ENCODE measurements at regions not wholly inside any gene's neighbourhood (a gene's known extent, or its start where the extent isn't known, plus 50 kb on each side); places are given as distances from the start of the nearest gene placed in this dataset.

DNA sequence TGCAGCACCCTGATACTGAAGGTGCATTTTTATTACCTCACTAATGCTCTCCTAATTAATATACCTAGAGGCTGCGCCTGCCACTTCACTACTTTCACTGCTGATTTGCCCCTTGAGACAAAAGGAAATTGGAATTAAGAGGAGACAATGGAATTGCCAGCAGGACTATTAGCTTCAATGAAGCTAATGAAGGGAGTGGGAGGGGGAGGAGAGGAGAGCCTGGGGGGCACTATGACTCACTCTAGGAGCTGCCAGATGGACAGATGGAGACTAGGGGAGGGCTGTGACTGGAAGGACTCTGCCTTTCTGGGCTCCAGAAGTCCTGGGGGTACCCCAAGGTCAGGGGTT, 102.8 kb upstream of the DRD2 start:
- TF ChIP-seq, protein P1, sequence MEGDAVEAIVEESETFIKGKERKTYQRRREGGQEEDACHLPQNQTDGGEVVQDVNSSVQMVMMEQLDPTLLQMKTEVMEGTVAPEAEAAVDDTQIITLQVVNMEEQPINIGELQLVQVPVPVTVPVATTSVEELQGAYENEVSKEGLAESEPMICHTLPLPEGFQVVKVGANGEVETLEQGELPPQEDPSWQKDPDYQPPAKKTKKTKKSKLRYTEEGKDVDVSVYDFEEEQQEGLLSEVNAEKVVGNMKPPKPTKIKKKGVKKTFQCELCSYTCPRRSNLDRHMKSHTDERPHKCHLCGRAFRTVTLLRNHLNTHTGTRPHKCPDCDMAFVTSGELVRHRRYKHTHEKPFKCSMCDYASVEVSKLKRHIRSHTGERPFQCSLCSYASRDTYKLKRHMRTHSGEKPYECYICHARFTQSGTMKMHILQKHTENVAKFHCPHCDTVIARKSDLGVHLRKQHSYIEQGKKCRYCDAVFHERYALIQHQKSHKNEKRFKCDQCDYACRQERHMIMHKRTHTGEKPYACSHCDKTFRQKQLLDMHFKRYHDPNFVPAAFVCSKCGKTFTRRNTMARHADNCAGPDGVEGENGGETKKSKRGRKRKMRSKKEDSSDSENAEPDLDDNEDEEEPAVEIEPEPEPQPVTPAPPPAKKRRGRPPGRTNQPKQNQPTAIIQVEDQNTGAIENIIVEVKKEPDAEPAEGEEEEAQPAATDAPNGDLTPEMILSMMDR (IDR thresholded peaks at IDR 0.05; ENCODE audit: borderline replicate concordance, control extremely low read depth, extremely low read depth, insufficient read depth, missing control alignments): no peak
- no peak for DNase-seq (ENCODE audit: low spot score)
- in situ Hi-C loops (cut with MboI; ENCODE audit: low sequenced_read_pairs, unreplicated experiment): no loop called here

- in situ Hi-C loops (cut with MboI; ENCODE audit: low sequenced_read_pairs, unreplicated experiment): no loop called here
Observed at GRCh38 chr11:113577356-113578032, 102.3 kb upstream of the DRD2 start.

DNA sequence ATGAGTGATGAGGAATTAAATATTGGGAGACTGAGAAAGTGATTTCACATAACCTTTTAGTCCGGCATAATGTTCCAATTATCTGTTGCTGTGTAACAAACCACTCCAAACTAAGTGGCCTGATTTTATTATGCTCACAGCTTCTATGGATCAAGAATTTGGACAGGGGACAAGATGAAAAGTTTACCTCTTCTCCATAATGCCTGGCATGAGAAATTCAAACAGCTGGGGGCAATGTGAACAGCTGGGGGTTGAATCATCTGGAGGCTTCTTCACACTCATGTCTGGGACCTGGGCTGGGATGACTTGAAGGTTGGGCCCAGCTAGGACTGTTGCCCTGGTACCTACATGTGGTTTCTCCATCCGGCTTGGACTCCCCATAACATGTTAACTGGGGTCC, 99.4 kb upstream of the DRD2 start:
- in situ Hi-C loops (cut with MboI; ENCODE audit: low sequenced_read_pairs, unreplicated experiment): no loop called here
- TF ChIP-seq, protein P1 (IDR thresholded peaks at IDR 0.05; ENCODE audit: borderline replicate concordance, control extremely low read depth, extremely low read depth, insufficient read depth, missing control alignments): no peak
- no peak for DNase-seq (ENCODE audit: low spot score)

More at GRCh38 chr11:113577356-113578032, 102.3 kb upstream of the DRD2 start:
- DNase-seq (ENCODE audit: low spot score): no peak
- TF ChIP-seq, protein P1 (IDR thresholded peaks at IDR 0.05; ENCODE audit: borderline replicate concordance, control extremely low read depth, extremely low read depth, insufficient read depth, missing control alignments): no peak

GRCh38 chr11:113574171-113574570, 99.0 kb upstream of the DRD2 start:
- in situ Hi-C loops (cut with MboI; ENCODE audit: low sequenced_read_pairs, unreplicated experiment): no loop called here
- TF ChIP-seq, protein P1 (IDR thresholded peaks at IDR 0.05; ENCODE audit: borderline replicate concordance, control extremely low read depth, extremely low read depth, insufficient read depth, missing control alignments): no peak
- no peak for DNase-seq (ENCODE audit: low spot score)

GRCh38 chr11:113572136-113572735, 97.0 kb upstream of the DRD2 start:
- in situ Hi-C loops (cut with MboI; ENCODE audit: low sequenced_read_pairs, unreplicated experiment): no loop called here
- no peak for DNase-seq (ENCODE audit: low spot score)
- TF ChIP-seq, protein P1 (IDR thresholded peaks at IDR 0.05; ENCODE audit: borderline replicate concordance, control extremely low read depth, extremely low read depth, insufficient read depth, missing control alignments): no peak

DNA sequence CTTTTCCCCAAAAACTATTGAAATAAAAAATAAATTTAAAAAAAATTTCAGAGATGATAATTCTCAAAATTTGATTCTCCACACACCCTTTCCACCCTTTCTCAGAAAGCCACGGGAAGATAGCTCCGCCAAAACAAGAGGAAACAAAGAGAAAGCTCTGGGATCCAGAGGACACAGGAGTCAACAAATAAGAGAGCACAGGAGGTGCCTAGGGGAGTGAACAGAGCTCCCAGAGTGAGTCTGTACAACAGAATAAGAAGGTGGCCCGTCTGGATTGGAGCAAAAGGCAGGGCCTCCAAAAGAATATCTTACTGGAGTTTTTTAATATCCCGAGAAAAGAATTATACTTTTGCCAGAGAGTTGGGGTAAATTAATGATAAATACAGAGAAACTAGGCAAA, 96.3 kb upstream of the DRD2 start:
- DNase-seq (ENCODE audit: low spot score): no peak
- TF ChIP-seq, protein P1 (IDR thresholded peaks at IDR 0.05; ENCODE audit: borderline replicate concordance, control extremely low read depth, extremely low read depth, insufficient read depth, missing control alignments): no peak
- in situ Hi-C loops (cut with MboI; ENCODE audit: low sequenced_read_pairs, unreplicated experiment): no loop called here

Data from GM13976 (cell line).